ENCODE measurements at regions not wholly inside any gene's neighbourhood (a gene's known extent, or its start where the extent isn't known, plus 50 kb on each side); places are given as distances from the start of the nearest gene placed in this dataset.
"Not testable (repeated sequence)": the region's sequence is repeated elsewhere in the genome, so short reads cannot be mapped to it uniquely, and the experiment has no call there.

- not testable (repeated sequence) for DNase-seq (ENCODE audit: low read depth)
Observed at GRCh38 chr1:144140243-144140642, 168.5 kb upstream of the FAM72C start.

DNA sequence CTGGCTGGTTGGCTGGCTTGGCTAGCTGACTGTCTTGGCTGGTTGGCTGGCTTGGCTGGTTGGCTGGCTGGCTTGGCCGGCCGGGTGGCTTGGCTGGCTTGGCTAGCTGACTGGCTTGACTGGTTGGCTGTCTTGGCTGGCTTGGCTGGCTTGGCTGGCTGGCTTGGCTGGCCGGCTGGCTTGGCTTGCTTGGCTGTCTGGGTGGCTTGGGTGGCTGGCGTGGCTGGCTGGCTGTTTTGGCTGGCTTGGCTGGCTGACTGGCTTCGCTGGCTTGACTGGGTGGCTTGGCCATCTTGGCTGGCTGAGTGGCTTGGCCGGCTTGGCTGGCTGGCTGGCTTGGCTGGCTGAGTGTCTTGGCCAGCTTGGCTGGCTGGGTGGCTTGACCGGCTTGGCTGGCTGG, 133.2 kb upstream of the FAM72C start:
- not testable (repeated sequence) for DNase-seq (ENCODE audit: low read depth)

DNA sequence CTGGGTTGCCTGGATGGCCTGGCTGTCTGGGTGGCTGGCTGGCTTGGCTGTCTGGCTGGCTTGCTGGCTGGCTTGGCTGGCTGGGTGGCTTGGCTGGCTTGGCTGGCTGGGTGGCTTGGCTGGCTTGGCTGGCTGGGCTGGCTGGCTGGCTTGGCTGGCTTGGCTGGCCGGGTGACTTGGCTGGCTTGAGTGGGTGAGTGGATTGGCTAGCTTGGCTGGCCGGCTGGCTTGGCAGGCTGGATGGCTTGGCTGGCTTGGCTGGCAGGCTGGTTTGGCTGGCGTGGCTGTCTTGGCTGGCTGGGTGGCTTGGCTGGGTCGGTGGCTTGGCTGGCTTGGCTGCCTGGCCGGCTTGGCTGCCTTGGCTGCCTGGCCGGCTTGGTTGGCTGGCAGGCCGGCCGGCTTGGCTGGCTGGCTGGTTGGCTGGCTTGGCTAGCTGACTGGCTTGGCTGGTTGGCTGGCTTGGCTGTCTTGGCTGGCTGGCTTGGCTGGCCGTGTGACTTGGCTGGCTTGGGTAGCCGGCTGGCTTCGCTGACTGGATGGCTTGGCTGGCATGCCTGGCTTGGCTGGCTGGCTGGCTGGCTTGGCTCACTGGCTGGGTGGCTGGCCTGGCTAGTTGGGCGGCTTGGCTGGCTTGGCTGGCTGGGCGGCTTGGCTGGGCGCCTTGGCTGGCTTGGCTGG, 132.4 kb upstream of the FAM72C start:
- peak; percentile 14 for DNase-seq (ENCODE audit: low read depth)

DNA sequence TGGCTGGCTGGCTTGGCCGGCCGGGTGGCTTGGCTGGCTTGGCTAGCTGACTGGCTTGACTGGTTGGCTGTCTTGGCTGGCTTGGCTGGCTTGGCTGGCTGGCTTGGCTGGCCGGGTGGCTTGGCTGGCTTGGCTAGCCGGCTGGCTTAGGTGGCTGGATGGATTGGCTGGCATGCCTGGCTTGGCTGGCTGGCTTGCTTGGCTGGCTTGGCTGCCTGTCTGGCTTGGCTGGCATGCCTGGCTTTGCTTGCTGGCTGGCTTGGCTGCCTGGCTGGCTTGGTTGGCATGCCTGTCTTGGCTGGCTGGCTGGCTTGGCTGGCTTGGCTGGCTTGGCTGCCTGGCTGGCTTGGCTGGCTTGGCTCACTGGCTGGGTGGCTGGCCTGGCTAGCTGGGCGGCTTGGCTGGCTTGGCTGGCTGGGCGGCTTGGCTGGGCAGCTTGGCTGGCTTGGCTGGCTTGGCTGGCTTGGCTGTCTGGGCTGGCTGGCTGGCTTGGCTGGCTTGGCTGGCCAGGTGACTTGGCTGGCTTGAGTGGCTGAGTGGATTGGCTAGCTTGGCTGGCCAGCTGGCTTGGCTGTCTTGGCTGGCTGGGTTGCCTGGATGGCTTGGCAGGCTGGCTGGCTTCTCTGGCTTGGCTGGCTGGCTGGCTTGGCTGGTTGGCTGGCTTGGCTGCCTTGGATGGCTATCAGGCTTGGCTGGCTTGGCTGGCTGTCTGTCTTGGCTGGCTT, 131.5 kb upstream of the FAM72C start:
- not testable (repeated sequence) for DNase-seq (ENCODE audit: low read depth)

DNA sequence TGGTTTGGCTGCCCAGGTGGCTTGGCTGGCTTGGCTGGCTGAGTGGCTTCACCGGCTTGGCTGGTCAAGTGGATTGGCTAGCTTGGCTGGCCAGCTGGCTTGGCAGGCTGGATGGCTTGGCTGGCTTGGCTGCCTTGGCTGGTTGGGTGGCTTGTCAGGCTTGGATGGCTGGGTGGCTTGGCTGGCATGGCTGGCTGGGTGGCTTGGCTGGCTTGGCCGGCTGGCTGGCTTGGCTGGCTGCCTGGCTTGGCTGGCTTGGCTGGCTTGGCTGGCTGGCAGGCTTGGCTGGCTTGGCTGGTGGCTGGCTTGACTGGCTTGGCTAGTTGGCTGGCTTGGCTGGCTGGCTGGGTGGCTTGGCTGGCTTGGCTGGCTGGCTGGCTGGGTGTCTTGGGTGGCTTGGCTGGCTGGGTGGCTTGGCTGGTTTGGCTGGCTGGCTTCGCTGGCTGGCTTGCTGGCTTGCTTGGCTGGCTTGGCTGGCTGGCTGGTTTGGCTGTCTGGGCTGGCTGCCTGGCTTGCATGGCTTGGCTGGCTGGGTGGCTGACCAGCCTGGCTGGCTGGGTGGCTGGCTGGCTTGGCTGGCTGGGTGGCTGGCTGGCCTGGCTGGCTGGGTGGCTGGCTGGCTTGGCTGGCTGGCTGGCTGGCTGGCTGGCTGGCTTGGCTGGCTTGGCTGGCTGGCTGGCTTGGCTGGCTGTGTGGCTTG, 130.4 kb upstream of the FAM72C start:
- DNase-seq (ENCODE audit: low read depth): not testable (repeated sequence)

DNA sequence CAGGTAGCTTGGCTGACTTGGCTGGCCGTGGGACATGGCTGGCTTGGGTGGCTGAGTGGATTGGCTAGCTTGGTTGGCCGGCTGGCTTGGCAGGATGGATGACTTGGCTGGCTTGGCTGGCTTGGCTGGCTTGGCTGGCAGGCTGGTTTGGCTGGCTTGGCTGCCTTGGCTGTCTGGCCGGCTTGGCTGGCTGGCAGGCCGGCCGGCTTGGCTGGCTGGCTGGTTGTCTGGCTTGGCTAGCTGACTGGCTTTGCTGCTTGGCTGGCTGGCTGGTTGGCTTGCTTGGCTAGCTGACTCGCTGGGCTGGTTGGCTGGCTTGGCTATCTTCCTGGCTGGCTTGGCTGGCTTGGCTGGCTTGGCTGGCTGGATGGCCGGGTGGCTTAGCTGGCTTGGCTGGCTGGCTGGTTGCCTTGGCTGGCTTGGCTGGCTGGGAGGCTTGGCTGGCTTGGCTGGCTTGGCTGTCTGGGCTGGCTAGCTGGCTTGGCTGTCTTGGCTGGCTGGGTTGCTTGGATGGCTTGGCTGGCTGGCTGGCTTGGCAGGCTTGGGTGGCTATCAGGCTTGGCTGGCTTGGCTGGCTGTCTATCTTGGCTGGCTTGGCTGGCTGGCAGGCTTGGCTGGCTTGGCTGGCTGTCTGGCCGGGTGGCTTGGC, 129.7 kb upstream of the FAM72C start:
- DNase-seq (ENCODE audit: low read depth): peak; percentile 1

DNA sequence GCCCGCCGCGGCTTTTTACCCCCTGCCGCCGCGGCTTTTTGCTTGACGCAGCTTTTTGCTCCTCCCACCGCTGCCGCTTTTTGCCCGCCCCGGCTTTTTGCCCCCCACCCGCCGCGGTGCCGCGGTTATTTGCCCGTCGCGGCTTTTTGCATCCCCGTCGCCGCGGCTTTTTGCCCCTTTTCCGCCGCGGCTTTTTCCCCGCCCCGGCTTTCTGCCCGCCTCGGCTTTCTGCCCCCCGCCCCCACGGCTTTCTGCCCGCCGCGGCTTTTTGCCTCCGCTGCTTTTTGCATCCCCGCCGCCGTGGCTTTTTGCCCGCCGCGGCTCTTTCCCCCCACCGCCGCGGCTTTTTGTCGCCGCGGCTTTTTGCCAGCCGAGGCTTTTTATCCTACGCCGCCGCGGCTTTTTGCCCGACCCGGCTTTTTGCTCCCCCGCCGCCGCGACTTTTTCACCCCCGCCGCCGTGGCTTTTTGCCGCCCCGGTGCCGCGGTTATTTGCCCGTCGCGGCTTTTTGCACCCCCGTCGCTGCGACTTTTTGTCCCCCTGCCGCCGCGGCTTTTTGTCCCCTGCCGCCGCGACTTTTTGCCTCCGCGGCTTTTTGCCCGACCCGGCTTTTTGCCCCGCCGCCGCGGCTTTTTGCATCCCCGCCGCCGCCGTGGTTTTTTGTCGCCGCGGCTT, 105.5 kb upstream of the FAM72C start:
- DNase-seq (ENCODE audit: low read depth): peak; percentile 1

- not testable (repeated sequence) for DNase-seq (ENCODE audit: low read depth)
Observed at GRCh38 chr1:144076646-144077045, 104.9 kb upstream of the FAM72C start.

DNA sequence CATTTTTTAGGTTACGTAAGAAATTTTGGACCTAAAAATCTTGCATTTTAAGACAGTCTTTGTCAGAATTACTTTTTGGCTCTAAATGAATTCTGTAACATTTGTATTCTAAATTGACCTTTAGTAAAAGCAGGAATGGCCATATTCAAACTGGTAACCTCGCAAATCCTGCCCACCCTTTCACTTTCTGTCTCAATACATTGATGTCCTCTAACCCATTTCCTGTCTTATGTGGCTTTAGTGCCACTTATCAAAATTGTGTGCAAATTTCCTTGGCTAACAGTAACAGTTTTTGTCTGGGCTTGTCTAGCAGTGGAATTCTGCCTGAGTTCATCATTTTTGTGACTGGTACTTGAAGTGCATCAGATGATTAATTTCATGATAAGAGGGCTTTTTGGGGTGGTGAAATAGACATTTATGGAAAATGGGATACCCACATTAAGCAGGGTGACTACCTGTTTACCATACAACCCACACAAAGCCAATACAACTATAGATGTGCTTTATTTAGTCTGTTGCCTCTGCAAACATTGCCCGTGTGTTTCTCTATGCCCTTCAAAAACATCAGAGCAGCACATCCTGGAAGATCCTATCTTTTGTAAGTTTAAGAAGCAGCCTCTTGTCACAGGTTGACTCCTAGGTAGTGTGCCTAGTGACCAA, 98.7 kb upstream of the FAM72C start:
- DNase-seq (ENCODE audit: low read depth): not testable (repeated sequence)

- not testable (repeated sequence) for DNase-seq (ENCODE audit: low read depth)
Observed at GRCh38 chr1:144067042-144067441, 95.3 kb upstream of the FAM72C start.

DNA sequence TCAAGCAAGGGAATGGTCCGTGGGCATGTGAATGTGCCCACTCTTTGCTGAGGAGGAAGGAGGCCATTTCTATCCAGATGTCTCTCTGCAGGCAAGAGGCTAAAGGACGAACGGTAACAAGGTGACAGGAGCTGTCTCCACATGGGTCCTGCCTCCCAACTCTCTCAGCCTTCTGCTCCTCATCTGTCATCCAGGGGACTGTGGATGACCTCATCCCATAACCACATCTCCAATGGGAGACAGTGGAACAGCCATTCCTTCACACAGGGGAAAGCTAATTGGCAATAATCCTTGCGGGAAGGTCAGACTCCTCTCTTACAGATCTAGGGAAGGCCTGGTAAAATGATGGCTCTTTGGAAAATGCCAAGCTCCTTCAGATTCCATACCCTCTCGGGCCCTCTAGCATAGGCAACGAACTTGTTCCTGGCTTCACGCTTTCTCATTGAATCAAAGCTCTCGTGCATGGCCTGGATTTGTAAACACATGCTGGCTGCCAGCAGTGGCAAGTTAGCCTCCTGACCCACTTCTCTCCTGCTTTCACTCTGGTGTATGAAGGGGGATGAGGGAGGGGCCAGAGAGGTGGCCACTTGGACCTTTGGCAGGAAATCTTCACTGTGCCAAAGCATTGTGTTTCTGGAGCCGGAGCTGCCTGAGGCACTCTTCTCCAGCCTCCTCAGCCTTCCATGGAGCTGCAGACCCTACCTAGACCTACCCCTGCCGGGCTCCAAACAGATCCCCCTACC, 94.5 kb upstream of the FAM72C start:
- not testable (repeated sequence) for DNase-seq (ENCODE audit: low read depth)

GRCh38 chr1:144065299-144066060, 93.7 kb upstream of the FAM72C start:
- not testable (repeated sequence) for DNase-seq (ENCODE audit: low read depth)

DNA sequence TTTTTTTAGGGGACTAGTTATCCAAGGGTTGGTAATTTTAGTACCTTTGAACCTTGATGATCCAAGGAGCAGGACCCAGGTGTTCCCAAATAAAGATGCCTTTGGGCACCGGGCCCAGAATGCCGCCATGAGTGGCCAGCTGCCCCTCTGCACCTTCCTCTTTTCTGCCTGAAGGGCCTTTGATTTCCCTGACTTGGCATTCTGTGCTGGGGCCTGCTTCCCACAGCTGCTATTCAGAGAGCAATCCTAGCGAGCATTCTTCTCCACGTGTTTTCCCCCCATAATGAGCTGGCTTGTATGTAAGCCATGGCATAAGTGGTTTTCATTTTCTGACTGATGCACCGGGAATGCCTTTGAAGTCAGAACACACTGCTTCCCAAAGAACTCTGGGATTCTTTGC, 77.6 kb upstream of the FAM72C start:
- DNase-seq (ENCODE audit: low read depth): not testable (repeated sequence)

DNA sequence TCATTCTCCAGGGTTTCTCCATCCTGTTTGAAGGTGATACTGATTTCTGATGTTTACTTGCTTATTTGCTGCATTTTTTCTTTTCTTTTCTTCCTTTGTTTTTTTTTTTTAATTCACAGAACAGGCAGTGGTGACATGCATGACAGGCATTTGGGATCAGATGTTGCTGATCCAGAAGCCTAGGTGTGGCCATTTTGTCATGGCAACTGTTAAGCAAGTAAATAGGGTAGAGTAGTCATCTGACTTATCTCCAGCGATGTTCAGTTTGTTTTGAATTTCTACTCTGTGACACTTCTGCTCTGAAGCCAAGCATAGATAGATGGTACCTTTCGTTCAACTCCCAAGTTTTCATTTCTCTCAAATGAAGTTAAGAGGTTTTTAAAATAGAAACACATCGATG, 74.9 kb upstream of the FAM72C start:
- not testable (repeated sequence) for DNase-seq (ENCODE audit: low read depth)

DNA sequence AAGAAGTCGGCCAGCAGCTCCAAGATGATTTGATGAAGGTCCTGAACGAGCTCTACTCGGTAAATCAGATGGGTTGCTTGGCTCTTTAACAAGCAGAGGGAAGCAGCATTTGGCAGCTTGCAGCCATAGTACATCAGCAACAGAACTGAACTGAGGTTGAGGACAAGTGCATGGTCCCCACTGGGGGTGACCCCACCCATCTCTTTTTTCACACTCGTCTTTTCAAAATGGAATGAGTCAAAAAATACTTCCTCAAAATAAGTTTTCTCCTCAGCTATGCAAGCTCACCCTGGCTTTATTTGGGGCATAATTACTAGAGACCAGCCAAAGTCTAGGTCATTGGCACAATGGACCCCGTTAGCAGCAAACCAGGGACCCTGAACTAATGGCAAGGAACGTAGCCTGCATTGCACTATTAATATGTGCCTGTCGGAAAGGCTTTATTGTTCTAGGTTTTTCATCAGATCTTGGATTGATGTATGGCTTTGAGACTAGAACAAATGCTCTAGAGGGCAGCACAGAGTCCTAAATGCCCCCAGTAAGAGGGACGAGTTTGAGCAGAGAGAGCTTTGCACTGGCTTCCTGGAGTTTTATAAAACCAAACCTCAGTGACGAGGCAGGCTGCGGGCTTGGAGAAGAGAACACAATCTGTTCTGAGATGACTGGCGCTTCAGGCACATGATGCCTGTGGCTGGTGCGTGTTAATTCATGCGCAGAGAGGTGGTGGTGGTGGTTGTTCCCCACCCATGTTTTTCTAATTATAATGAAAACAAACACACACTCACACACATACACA, 74.2 kb upstream of the FAM72C start:
- peak; percentile 80 for DNase-seq (ENCODE audit: low read depth)

DNA sequence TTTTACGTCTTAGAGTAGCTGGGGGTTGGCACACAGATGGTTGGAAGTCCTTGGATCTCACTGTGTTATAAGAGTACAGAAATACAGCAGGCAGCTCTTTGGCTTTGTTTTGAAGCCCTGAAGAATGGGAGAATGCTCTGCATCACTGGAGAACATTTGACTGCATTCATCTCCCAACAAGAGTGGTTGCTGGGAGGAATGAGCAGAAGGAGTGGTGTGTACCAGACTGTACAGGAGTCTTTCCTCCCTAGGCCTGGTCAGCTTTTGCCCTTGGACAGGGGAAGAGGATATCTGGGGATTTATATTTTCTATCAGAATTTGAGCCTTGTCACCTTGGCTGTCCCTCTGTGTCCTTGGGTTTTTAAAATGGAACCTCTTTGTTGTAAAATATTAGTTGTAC, 70.5 kb upstream of the FAM72C start:
- DNase-seq (ENCODE audit: low read depth): not testable (repeated sequence)

DNA sequence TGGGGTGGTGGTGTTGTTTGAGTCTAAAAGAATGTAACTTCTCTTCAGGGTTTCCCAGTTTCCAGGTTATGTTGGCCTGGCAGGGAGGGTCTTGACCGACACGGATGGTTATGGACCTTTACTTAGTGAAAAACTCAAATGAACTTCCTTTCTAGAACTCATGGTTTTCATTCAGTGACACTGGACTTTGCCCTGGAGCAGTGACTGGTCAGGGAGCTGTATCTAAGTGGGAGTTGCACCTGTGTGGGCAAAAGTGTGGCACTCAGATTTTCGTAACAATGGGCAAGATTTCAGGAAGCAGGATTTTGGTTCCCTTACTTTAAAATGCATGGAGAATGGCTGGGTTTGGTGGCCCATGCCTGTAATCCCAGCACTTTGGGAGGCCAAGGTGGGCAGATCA, 68.5 kb upstream of the FAM72C start:
- DNase-seq (ENCODE audit: low read depth): not testable (repeated sequence)

DNA sequence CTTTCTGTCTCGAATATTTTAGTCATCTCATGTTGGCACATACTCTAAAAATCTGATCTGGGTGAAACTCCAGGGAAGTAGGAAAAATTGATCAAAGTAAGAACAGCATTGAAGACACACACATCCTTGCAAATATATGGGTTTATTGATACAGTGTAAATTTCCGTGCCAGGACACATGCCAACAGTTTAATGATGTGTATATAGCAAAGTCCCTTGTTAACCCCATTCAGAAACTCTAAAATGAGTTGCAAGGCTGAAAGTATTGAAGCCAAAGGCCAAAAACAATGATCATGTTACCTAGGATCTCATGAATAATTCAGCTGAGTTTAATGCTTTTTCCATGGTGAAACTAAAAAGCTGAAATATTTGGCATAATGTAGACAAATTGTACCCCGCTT, 62.3 kb upstream of the FAM72C start:
- not testable (repeated sequence) for DNase-seq (ENCODE audit: low read depth)

GRCh38 chr1:144031550-144031949, 59.8 kb upstream of the FAM72C start:
- DNase-seq (ENCODE audit: low read depth): not testable (repeated sequence)
